WTC11 (cell line): ENCODE measurements at regions not wholly inside any gene's neighbourhood (a gene's known extent, or its start where the extent isn't known, plus 50 kb on each side); places are given as distances from the start of the nearest gene placed in this dataset.

ENCODE experiments used
- AFF4 ChIP-seq: sonication (generic); formaldehyde crosslinking; IDR thresholded peaks from 2 replicates; pipeline ENCODE4 v1.8.1; 2023; ENCODE audit warnings: mild to moderate bottlenecking, missing genetic modification reagents, borderline replicate concordance
- CREB1 ChIP-seq: sonication (generic); formaldehyde crosslinking; IDR thresholded peaks from 2 replicates; pipeline ENCODE4 v1.8.0; 2023; ENCODE audit warnings: mild to moderate bottlenecking, missing genetic modification reagents
- FOXJ3 ChIP-seq: sonication (generic); formaldehyde crosslinking; IDR thresholded peaks from 2 replicates; pipeline ENCODE4 v1.9.0; 2021; ENCODE audit warnings: missing genetic modification reagents, mild to moderate bottlenecking, borderline replicate concordance
- GABPB1 ChIP-seq: sonication (generic); formaldehyde crosslinking; IDR thresholded peaks from 2 replicates; pipeline ENCODE4 v1.8.1; 2023; ENCODE audit warnings: mild to moderate bottlenecking, missing genetic modification reagents
- RELA ChIP-seq: sonication (generic); formaldehyde crosslinking; IDR thresholded peaks from 2 replicates; pipeline ENCODE4 v1.8.1; 2022; ENCODE audit warnings: missing genetic modification reagents, mild to moderate bottlenecking, borderline replicate concordance
- STAT6 ChIP-seq: sonication (generic); formaldehyde crosslinking; conservative IDR thresholded peaks from 2 replicates; pipeline ENCODE4 v1.8.1; 2023; ENCODE audit warnings: mild to moderate bottlenecking, low read depth, missing genetic modification reagents, moderate library complexity
- TP53 ChIP-seq: sonication (generic); formaldehyde crosslinking; IDR thresholded peaks from 2 replicates; pipeline ENCODE4 v1.8.1; 2023; ENCODE audit warnings: mild to moderate bottlenecking, missing genetic modification reagents
- ZNF121 ChIP-seq: sonication (generic); formaldehyde crosslinking; IDR thresholded peaks from 2 replicates; pipeline ENCODE4 v1.8.0; 2023; ENCODE audit warnings: missing genetic modification reagents
- TF ChIP-seq, protein P1 (sequence below): fragments of 200-600 bp; IDR thresholded peaks from 2 replicates; pipeline ENCODE4 v1.8.0; 2022; ENCODE audit warnings: antibody characterized with exemption
- TF ChIP-seq, protein P2 (sequence below): sonication (generic); formaldehyde crosslinking; IDR thresholded peaks from 2 replicates; pipeline ENCODE4 v1.8.1; 2022; ENCODE audit warnings: missing genetic modification reagents, borderline replicate concordance
- TF ChIP-seq, protein P3 (sequence below): sonication (generic); formaldehyde crosslinking; conservative IDR thresholded peaks from 2 replicates; pipeline ENCODE4 v1.8.1; 2022; ENCODE audit warnings: mild to moderate bottlenecking, missing genetic modification reagents
- TF ChIP-seq, protein P4 (sequence below): sonication (generic); formaldehyde crosslinking; IDR thresholded peaks from 2 replicates; pipeline ENCODE4 v1.8.1; 2023; ENCODE audit warnings: mild to moderate bottlenecking, missing genetic modification reagents, moderate library complexity

GRCh38 chr2:103484906-103485305 lies 723.1 kb downstream of the TMEM182 start:
- TF ChIP-seq, protein P1, sequence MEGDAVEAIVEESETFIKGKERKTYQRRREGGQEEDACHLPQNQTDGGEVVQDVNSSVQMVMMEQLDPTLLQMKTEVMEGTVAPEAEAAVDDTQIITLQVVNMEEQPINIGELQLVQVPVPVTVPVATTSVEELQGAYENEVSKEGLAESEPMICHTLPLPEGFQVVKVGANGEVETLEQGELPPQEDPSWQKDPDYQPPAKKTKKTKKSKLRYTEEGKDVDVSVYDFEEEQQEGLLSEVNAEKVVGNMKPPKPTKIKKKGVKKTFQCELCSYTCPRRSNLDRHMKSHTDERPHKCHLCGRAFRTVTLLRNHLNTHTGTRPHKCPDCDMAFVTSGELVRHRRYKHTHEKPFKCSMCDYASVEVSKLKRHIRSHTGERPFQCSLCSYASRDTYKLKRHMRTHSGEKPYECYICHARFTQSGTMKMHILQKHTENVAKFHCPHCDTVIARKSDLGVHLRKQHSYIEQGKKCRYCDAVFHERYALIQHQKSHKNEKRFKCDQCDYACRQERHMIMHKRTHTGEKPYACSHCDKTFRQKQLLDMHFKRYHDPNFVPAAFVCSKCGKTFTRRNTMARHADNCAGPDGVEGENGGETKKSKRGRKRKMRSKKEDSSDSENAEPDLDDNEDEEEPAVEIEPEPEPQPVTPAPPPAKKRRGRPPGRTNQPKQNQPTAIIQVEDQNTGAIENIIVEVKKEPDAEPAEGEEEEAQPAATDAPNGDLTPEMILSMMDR, result no peak
- TF ChIP-seq, protein P2, sequence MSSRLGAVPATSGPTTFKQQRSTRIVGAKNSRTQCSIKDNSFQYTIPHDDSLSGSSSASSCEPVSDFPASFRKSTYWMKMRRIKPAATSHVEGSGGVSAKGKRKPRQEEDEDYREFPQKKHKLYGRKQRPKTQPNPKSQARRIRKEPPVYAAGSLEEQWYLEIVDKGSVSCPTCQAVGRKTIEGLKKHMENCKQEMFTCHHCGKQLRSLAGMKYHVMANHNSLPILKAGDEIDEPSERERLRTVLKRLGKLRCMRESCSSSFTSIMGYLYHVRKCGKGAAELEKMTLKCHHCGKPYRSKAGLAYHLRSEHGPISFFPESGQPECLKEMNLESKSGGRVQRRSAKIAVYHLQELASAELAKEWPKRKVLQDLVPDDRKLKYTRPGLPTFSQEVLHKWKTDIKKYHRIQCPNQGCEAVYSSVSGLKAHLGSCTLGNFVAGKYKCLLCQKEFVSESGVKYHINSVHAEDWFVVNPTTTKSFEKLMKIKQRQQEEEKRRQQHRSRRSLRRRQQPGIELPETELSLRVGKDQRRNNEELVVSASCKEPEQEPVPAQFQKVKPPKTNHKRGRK (CRISPR knock-in tag), result no peak
- TF ChIP-seq ZNF121 (no peak), STAT6 (CRISPR knock-in tag) (no peak), RELA (CRISPR knock-in tag) (no peak), GABPB1 (CRISPR knock-in tag) (no peak), CREB1 (CRISPR knock-in tag) (no peak), TP53 (CRISPR knock-in tag) (no peak), FOXJ3 (CRISPR knock-in tag) (no peak), AFF4 (CRISPR knock-in tag) (no peak)
- TF ChIP-seq, protein P3, sequence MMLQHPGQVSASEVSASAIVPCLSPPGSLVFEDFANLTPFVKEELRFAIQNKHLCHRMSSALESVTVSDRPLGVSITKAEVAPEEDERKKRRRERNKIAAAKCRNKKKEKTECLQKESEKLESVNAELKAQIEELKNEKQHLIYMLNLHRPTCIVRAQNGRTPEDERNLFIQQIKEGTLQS (CRISPR knock-in tag), result no peak
- TF ChIP-seq, protein P4, sequence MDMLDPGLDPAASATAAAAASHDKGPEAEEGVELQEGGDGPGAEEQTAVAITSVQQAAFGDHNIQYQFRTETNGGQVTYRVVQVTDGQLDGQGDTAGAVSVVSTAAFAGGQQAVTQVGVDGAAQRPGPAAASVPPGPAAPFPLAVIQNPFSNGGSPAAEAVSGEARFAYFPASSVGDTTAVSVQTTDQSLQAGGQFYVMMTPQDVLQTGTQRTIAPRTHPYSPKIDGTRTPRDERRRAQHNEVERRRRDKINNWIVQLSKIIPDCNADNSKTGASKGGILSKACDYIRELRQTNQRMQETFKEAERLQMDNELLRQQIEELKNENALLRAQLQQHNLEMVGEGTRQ (CRISPR knock-in tag), result no peak
